CD4-positive, alpha-beta T cell treated with Interferon alpha-2 for 1 hour (primary cell): ENCODE measurements at regions not wholly inside any gene's neighbourhood (a gene's known extent, or its start where the extent isn't known, plus 50 kb on each side); places are given as distances from the start of the nearest gene placed in this dataset.
"Not testable (repeated sequence)": the region's sequence is repeated elsewhere in the genome, so short reads cannot be mapped to it uniquely, and the experiment has no call there.

Experiments
- DNase-seq, 2 donors: peaks; one replicate each; pipeline ENCODE4 v3.0.0-alpha.2; 2020 to 2022

DNA sequence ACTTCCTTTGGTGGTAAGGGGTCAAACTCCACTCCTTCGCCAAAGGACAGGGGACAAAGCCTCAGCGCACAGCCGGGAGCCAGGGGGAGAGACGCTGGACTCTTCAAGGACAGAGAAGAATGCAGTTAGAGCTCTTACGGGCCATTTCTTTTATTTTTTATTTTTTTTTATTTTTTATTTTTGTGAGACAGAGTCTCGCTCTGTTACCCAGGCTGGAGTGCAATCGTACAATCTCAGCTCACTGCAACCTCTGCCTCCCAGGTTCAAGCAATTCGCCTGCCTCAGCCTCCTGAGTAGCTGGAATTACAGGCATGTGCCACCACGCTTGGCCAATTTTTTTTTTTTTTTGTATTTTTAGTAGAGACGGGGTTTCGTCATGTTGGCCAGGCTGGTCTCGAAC lies 93.2 kb upstream of the RPH3AL start, which contains the start of gene RFLNB:
RFLNB (minus strand) TSS at position 101 of the 400 bp plus-strand sequence.
- DNase-seq: not testable (repeated sequence)

GRCh38 chr17:444879-445454 lies 92.4 kb upstream of the RPH3AL start:
- no peak for DNase-seq

- no peak for DNase-seq
These were observed 90.5 kb upstream of the RPH3AL start for GRCh38 chr17:443109-443508.

DNA sequence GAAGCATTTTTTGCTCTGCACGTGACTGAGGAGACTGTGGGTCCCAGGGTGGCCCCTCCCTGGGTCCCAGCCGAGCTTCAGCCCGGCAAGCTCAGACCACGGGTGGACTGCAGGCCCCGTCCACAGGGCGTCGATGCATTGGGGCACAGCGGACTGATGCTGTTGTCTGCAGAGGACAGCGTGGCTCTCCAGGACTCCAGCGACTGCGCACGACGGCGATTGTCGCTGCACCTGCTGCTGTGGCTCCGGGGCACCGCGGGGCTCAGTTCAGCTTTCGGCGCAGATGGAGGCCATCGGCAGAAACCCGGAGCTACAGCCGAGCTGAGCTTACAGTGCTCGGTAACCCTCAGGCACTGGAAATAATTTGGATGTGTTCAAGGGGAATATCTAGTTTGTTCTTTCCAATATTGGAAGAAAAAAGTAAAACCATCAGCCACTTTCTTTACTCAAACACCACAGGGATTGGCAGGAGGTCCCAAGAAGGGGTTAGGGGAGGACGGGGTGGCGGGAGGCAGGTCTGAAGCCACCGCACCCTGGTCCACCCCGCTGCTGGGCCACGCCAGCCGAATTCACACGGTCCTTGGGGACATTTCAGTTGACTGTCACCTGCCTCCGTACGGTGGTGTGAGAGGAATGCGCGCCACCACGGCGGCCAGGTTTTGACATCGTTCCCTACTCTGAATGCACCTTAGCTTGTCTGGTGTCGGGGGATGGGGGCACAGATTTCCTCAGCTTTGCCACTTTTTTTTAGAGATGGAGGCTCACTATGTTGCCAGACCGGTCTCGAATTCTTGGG lies 88.7 kb upstream of the RPH3AL start:
- DNase-seq: no peak

DNA sequence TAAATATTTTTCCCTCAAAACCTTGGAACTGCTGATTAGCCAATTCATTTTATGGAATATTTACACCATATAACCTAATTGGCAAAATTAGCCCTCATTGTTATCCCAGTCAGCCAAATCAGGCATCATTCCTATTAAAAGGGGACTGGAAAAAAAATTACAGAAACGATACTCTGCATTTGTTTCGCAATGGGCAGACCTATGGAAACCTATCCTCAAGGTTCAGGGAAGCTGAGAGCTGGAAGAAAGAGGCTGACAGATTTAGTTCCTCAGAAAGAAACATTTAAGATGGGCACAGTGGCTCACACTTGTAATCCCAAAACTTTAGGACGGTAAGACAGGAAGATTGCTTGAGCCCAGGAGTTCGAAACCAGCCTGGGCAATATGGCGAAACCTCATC lies 85.6 kb upstream of the RPH3AL start:
- DNase-seq: no peak

- no peak for DNase-seq
These were observed 84.9 kb upstream of the RPH3AL start for GRCh38 chr17:437545-437944.

DNA sequence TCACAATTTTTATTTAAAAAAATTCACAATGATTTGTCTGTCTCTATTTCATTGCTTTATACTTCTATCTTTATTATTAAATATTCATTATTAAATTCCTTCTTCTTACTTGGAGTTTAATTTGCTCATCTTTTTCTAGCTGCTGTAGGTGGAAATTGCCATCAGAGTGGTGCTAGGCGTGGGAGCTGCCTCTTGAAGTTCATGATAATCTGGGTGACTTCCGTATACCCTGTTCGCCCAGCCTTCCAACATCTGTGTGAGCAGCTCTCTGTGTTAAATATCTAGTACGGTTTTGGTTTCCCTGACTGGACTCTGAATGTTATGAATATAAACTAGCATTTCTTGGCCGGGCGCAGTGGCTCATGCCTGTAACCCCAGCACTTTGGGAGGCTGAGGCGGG lies 84.0 kb upstream of the RPH3AL start:
- DNase-seq: no peak

DNA sequence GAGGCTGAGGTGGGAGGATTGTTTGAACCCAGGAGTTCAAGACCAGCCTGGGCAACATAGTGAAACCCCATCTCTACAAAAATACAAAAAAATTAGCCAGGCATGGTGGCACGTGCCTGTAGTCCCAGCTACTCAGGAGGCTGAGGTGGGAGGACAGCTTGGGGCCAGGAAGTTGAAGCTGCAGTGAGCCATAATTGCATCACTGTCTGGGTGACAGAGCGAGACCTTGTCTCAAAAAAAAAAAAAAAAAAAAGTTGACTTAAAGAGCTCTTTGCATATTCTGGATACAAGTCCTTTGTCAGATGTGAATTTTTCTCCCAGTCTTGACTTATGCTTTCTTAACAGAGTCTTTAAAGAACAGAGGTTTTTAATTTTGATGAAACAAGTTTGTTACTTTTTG lies 79.9 kb upstream of the RPH3AL start:
- not testable (repeated sequence) for DNase-seq

DNA sequence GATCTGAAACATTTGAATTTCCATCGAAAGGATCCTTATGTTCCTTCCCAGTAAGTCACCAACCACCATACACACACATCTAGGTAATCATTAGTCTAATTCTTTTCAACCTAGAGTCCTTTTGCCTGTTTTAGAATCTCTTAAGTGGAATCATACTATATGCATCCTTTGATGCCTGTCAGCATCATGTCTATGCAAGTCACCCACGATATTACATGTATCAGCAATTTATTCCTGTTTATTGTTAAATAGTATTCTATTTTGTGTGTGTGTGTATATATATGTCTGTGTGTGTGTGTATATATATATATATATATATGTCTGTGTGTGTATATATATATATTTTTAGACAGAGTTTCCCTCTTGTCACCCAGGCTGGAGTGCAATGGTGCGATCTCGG lies 78.9 kb upstream of the RPH3AL start:
- no peak for DNase-seq

GRCh38 chr17:429589-429988 lies 77.0 kb upstream of the RPH3AL start:
- DNase-seq: no peak

DNA sequence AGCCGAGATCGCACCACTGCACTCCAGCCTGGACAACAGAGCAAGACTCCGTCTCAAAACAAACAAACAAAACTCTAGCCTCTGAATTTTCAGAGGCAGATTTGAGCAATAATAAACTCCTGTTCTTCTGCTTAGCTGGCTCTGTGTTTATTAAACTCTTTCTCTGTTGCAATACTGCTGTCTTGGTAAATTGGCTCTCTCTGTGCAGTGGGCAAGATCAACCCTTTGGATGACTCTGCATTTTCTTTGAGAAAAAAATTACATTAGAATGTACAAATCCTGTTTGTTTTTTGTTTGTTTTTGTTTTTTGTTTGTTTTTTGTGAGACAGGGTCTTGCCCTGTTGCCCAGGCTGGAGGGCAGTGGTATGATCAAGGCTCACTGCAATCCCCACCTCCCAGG lies 75.8 kb upstream of the RPH3AL start:
- no peak for DNase-seq

GRCh38 chr17:427891-428290 lies 75.3 kb upstream of the RPH3AL start:
- no peak for DNase-seq

GRCh38 chr17:427327-427726 lies 74.7 kb upstream of the RPH3AL start:
- DNase-seq: no peak

DNA sequence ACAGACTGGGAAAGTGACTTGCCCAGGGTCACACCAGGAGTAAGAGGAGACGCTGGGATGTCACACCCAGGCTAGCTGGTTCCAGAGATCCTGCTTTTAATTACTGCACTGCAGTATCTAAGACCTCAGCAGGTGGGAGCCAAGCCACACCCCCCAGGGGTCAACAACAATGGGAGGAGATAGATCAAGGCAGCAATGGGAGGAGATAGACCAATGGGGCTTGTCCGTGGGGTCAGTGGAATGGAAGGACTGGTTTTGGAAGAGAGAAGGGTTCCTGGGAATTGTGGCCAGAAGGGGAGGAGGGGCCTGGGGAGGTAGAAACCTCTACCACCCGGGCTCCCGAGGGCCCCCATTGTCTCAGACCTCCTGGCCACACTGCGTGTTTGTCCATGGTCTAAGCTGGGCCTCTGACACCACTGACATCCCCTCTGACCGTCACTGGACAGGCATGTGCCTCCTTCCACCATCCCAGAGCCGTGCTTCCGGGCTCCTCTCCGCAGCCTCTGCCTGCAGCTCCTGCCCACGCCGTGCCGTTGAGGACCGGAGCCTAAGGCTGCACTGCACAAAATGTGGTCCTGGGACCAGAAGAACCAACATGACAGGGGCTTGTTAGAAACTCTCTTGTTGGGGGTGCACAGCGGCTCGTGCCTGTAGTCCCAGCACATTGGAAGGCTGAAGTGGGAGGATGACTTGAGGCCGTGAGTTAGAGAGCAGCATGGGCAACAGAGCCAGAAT lies 69.8 kb upstream of the RPH3AL start:
- DNase-seq: no peak

DNA sequence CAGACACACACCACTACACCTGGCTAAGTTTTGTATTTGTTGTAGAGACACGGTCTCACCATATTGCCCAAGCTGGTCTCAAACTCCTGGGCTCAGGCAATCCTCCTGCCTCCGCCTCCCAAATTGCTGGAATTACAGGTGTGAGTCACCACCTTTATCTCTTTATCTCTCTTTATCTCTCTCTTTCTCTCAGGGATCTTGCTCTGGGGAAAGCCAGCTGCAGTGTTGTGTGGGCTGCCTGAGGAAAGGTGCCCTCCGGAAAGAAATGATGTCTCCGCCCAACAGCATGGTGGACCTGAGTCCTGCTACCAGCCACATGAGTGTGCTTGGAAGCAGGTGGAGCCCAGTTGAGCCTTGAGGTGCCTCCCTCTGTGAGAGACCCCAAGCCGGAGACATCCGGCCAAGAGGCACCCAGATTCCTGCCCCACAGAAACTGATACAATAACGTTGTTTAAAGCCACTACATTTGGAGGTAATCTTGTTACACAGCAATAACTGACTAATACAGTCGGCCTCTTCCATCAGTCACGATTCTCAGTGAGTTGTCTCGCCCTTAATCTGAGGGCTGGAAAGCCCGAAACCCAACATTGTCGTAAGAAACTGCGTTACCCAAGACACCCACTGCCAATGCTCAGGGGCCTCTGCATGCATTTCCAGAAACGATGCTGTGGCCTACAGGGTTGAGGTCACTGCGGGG lies 68.0 kb upstream of the RPH3AL start:
- DNase-seq: no peak

- DNase-seq: peak; percentile 24 to 62
These were observed 66.6 kb upstream of the RPH3AL start for GRCh38 chr17:419073-419735.

GRCh38 chr17:418421-418751 lies 65.8 kb upstream of the RPH3AL start:
- peak; percentile 51 to 69 for DNase-seq

DNA sequence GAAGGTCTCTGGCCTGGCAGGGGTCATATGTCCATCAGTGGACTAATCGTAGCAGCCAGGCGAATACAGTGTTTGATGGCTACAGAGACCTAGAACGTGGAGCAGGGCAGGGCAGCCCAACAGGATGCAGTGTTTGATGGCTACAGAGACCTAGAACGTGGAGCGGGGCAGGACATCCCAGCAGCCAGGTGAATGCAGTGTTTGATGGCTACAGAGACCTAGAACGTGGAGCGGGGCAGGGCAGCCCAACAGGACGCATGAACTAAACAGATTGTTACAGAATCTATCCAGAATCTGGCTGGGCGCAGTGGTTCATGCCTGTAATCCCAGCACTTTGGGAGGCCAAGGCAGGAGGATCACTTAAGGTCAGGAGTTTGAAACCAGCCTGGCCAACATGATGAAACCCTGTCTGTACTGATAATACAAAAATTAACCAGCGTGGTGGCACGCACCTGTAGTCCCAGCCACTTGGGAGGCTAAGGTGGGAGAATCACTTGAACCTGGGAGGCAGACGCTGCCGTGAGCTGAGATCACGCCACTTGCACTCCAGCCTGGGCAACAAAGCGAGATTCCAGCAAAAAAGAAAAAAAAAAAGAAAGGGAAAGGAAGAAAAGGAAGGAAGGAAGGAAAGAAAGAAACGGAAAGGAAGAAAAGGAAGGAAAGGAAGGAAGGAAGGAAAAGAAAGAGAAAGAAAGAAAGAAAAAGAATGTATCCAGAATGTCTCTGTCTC lies 65.2 kb upstream of the RPH3AL start:
- no peak for DNase-seq

GRCh38 chr17:416293-417206 lies 63.9 kb upstream of the RPH3AL start:
- peak; percentile 65 to 79 for DNase-seq

- DNase-seq: no peak
These were observed 61.2 kb upstream of the RPH3AL start for GRCh38 chr17:413706-414380.

DNA sequence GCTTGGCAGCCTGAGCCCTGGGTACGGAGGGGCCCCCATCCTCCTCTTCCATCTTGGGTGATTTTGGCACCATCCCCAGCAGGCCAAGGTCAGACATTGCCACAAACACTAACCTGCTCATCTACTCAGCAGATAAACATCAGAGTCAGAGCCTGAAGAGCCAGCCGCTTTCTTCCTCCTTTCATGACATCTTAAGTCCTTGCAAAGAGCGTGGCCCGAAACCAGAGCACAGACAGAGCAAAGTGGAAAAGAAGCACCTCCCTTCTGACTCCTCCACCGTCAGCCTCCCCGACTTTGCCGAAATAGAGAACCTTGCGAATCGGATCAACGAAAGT lies 60.4 kb upstream of the RPH3AL start:
- DNase-seq: peak; percentile 20 to 34
